ENCODE measurements at regions not wholly inside any gene's neighbourhood (a gene's known extent, or its start where the extent isn't known, plus 50 kb on each side); places are given as distances from the start of the nearest gene placed in this dataset.

DNA sequence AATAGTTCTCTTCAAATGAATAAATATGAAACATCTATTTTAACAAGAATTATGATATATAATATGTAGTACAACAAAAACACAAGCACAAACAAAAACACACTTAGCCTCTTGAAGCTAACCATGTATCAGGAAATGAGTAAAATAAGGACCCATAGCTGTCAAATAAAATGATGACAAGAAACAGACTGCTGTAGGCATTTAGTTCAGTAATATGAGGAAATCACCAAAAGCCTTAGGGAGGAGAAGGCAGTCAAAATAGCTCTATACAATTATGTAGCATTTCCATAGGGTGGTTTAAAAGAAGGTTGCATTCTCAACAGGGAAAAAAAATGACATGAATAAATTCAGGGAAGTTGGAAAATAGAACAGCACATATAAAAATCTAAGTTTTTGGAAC, 163.4 kb downstream of the PCDH20 start:
- DNase-seq, result no peak
- H3K36me3 ChIP-seq (replicated peaks in 1 of 2; ENCODE audit: control insufficient read depth in 1 of 2, insufficient read depth in 2 of 2, low read length in 1 of 2), result no peaks in the 10 kb centered on the region
- no peak overlapping the region for H3K27ac ChIP-seq (ENCODE audit: low read depth in 2 of 2, low read length in 1 of 2)
- H3K79me2 ChIP-seq (ENCODE audit: insufficient read depth), result no peaks in the 10 kb centered on the region
- H3K4me3 ChIP-seq (ENCODE audit: low read depth in 2 of 2, low read length in 1 of 2), result no peak overlapping the region
- H3K27me3 ChIP-seq (ENCODE audit: insufficient read depth), result no peaks in the 10 kb centered on the region
- ChIA-PET CTCF (interaction anchor here (1.0 kb wide), 1 partner anchor 13 kb away, joined by 4 read pairs; no protein-coding TSS in a partner anchor), POLR2A (no interaction called here)
- no peaks in the 10 kb centered on the region for H4K20me1 ChIP-seq (ENCODE audit: insufficient read depth)
- no peak overlapping the region for H3K9ac ChIP-seq
- no peaks in the 10 kb centered on the region; the same call in 1 of the 2 replicates for H3K9me3 ChIP-seq
- H2AFZ ChIP-seq (ENCODE audit: low read depth), result no peak overlapping the region
- no peaks in the 10 kb centered on the region for H3K4me1 ChIP-seq (ENCODE audit: control insufficient read depth in 1 of 2, insufficient read depth in 2 of 2, low read depth in 1 of 2, low read length in 1 of 2)
- no peak overlapping the region for H3K4me2 ChIP-seq
- H3F3A ChIP-seq (replicated peaks; ENCODE audit: insufficient read depth), result no peaks in the 10 kb centered on the region
- TF ChIP-seq TAF1 (IDR thresholded peaks at IDR 0.05; ENCODE audit: borderline replicate concordance, low read depth, low read length) (no peak), TCF12 (IDR thresholded peaks at IDR 0.05) (no peak), FOXJ3 (CRISPR knock-in tag; IDR thresholded peaks at IDR 0.05) (no peak), SIN3A (IDR thresholded peaks at IDR 0.05; ENCODE audit: borderline replicate concordance, low read depth, low read length) (no peak), RXRA (IDR thresholded peaks at IDR 0.05; ENCODE audit: borderline replicate concordance, low read depth) (no peak), MEF2A (IDR thresholded peaks at IDR 0.05; ENCODE audit: borderline replicate concordance, low read depth) (no peak), SMC3 (IDR thresholded peaks at IDR 0.05; ENCODE audit: low read depth, low read length) (no peak)
- TF ChIP-seq, protein P1, sequence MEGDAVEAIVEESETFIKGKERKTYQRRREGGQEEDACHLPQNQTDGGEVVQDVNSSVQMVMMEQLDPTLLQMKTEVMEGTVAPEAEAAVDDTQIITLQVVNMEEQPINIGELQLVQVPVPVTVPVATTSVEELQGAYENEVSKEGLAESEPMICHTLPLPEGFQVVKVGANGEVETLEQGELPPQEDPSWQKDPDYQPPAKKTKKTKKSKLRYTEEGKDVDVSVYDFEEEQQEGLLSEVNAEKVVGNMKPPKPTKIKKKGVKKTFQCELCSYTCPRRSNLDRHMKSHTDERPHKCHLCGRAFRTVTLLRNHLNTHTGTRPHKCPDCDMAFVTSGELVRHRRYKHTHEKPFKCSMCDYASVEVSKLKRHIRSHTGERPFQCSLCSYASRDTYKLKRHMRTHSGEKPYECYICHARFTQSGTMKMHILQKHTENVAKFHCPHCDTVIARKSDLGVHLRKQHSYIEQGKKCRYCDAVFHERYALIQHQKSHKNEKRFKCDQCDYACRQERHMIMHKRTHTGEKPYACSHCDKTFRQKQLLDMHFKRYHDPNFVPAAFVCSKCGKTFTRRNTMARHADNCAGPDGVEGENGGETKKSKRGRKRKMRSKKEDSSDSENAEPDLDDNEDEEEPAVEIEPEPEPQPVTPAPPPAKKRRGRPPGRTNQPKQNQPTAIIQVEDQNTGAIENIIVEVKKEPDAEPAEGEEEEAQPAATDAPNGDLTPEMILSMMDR (IDR thresholded peaks at IDR 0.05), result no peak
- TF ChIP-seq, protein P2, sequence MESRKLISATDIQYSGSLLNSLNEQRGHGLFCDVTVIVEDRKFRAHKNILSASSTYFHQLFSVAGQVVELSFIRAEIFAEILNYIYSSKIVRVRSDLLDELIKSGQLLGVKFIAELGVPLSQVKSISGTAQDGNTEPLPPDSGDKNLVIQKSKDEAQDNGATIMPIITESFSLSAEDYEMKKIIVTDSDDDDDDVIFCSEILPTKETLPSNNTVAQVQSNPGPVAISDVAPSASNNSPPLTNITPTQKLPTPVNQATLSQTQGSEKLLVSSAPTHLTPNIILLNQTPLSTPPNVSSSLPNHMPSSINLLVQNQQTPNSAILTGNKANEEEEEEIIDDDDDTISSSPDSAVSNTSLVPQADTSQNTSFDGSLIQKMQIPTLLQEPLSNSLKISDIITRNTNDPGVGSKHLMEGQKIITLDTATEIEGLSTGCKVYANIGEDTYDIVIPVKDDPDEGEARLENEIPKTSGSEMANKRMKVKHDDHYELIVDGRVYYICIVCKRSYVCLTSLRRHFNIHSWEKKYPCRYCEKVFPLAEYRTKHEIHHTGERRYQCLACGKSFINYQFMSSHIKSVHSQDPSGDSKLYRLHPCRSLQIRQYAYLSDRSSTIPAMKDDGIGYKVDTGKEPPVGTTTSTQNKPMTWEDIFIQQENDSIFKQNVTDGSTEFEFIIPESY (IDR thresholded peaks at IDR 0.05; ENCODE audit: borderline replicate concordance, low read depth), result no peak
- TF ChIP-seq, protein P3, sequence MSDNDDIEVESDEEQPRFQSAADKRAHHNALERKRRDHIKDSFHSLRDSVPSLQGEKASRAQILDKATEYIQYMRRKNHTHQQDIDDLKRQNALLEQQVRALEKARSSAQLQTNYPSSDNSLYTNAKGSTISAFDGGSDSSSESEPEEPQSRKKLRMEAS (IDR thresholded peaks at IDR 0.05; ENCODE audit: low read depth), result no peak
- H3K9me2 ChIP-seq, result no peaks in the 10 kb centered on the region

DNA sequence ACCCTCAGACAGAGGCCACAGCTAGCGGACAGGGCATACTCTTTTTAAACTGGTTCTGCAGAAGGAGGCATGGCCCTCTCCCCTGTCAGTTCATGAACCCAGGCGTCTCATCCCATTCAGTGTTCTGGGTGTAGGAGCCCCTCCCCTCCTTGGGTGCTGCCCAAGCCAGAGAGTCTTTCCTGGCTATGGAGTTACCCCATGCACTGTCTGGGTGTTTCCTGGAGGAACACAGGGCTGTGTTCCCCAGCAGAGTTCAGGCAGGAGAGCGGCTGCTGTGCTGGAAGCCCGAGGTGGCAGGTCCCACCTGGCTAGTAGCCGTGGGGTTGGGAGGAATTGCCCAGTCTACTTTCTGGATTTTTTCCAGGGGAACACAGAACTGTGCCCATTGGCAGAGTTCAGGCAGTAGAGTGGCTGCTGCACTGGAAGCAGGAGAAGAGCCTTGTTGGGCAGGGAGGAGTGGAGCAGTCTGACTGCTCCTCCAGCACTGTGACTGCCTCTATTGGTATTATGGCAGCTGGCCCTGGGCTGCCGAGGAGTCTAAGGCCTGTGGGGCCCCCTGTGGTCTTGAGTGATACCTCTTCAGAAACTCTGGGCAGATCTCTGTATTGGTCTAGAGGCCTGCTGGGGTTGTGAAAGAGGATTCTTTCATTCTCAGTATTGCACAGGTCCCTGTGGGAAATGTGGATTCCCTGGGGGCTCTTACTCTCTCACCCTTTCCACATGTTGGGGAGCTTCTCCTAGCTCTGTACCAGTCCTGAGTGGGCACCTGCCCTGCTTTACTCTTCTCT, 168.3 kb downstream of the PCDH20 start:
- TF ChIP-seq, protein P3 (IDR thresholded peaks at IDR 0.05; ENCODE audit: low read depth), result no peak
- TF ChIP-seq TEAD4 (IDR thresholded peaks at IDR 0.05; ENCODE audit: borderline replicate concordance, insufficient read depth), result no peak
- TF ChIP-seq, protein P4, sequence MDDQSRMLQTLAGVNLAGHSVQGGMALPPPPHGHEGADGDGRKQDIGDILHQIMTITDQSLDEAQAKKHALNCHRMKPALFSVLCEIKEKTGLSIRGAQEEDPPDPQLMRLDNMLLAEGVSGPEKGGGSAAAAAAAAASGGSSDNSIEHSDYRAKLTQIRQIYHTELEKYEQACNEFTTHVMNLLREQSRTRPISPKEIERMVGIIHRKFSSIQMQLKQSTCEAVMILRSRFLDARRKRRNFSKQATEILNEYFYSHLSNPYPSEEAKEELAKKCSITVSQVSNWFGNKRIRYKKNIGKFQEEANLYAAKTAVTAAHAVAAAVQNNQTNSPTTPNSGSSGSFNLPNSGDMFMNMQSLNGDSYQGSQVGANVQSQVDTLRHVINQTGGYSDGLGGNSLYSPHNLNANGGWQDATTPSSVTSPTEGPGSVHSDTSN (IDR thresholded peaks at IDR 0.05), result no peak
- TF ChIP-seq, protein P2 (IDR thresholded peaks at IDR 0.05; ENCODE audit: borderline replicate concordance, low read depth), result no peak
- no peak for TF ChIP-seq POLR2AphosphoS5 (IDR thresholded peaks at IDR 0.05; ENCODE audit: low read depth, low read length)
- TF ChIP-seq FOSL2 (IDR thresholded peaks at IDR 0.05; ENCODE audit: borderline replicate concordance, low read depth), result no peak
- TF ChIP-seq FOXJ3 (CRISPR knock-in tag; IDR thresholded peaks at IDR 0.05), result no peak
- no peak for TF ChIP-seq GABPA (IDR thresholded peaks at IDR 0.05; ENCODE audit: low read depth)
- no peak for TF ChIP-seq NFIC (IDR thresholded peaks at IDR 0.05; ENCODE audit: borderline replicate concordance)
- TF ChIP-seq EP300 (IDR thresholded peaks at IDR 0.05; ENCODE audit: borderline replicate concordance in 1 of 2, low read depth in 1 of 2, low read length in 1 of 2), result no peak
- TF ChIP-seq YY1 (IDR thresholded peaks at IDR 0.05; ENCODE audit: low read depth), result no peak
- no peak for TF ChIP-seq ELF1 (IDR thresholded peaks at IDR 0.05)
- TF ChIP-seq SIN3A (IDR thresholded peaks at IDR 0.05; ENCODE audit: borderline replicate concordance, low read depth, low read length), result no peak
- Histone ChIP-seq H2AFZ (ENCODE audit: low read depth) (no peak overlapping the region), H3K4me2 (no peak overlapping the region), H3K4me1 (ENCODE audit: control insufficient read depth in 1 of 2, insufficient read depth in 2 of 2, low read depth in 1 of 2, low read length in 1 of 2) (no peaks in the 10 kb centered on the region; a peak in 1 of 4 replicates), H3K9me2 (no peaks in the 10 kb centered on the region), H3K9me3 (no peaks in the 10 kb centered on the region; the same call in 1 of the 2 replicates), H3K27ac (ENCODE audit: low read depth in 2 of 2, low read length in 1 of 2) (no peak overlapping the region), H3F3A (replicated peaks; ENCODE audit: insufficient read depth) (no peaks in the 10 kb centered on the region), H3K4me3 (ENCODE audit: low read depth in 2 of 2, low read length in 1 of 2) (no peak overlapping the region), H3K9ac (no peak overlapping the region), H3K36me3 (replicated peaks in 1 of 2; ENCODE audit: control insufficient read depth in 1 of 2, insufficient read depth in 2 of 2, low read length in 1 of 2) (no peaks in the 10 kb centered on the region), H3K79me2 (ENCODE audit: insufficient read depth) (no peaks in the 10 kb centered on the region), H4K20me1 (ENCODE audit: insufficient read depth) (no peaks in the 10 kb centered on the region), H3K27me3 (ENCODE audit: insufficient read depth) (no peaks in the 10 kb centered on the region)
- no peak for DNase-seq
- ChIA-PET POLR2A (no interaction called here), CTCF (no interaction called here)
- 30% methylated on average over 2 of the region's 6 CpGs for WGBS (ENCODE audit: low lambda C conversion rate)

Data from SK-N-SH (cell line).